ENCODE measurements at regions not wholly inside any gene's neighbourhood (a gene's known extent, or its start where the extent isn't known, plus 50 kb on each side); places are given as distances from the start of the nearest gene placed in this dataset.

DNA sequence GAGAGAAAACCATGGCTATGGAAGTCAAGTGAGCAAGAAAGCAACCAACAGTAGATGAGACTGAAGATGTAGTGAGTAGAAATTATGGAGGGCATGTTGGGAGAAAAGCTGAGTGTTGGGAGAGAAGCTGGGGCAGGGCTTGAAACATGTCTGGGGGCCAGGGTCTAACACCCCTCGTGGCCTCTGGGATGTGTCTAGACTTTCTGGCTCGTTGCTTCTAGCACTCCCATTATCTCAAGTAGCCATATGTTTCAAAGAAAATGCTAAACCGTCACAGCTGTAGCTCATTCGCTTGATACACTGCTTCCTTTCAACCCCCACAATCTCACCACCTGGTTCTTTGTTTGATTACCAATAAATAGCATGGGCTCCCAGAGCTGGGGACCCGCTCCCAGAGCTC lies 83.8 kb upstream of the BCHE start (continued):
- TF ChIP-seq, protein P1, sequence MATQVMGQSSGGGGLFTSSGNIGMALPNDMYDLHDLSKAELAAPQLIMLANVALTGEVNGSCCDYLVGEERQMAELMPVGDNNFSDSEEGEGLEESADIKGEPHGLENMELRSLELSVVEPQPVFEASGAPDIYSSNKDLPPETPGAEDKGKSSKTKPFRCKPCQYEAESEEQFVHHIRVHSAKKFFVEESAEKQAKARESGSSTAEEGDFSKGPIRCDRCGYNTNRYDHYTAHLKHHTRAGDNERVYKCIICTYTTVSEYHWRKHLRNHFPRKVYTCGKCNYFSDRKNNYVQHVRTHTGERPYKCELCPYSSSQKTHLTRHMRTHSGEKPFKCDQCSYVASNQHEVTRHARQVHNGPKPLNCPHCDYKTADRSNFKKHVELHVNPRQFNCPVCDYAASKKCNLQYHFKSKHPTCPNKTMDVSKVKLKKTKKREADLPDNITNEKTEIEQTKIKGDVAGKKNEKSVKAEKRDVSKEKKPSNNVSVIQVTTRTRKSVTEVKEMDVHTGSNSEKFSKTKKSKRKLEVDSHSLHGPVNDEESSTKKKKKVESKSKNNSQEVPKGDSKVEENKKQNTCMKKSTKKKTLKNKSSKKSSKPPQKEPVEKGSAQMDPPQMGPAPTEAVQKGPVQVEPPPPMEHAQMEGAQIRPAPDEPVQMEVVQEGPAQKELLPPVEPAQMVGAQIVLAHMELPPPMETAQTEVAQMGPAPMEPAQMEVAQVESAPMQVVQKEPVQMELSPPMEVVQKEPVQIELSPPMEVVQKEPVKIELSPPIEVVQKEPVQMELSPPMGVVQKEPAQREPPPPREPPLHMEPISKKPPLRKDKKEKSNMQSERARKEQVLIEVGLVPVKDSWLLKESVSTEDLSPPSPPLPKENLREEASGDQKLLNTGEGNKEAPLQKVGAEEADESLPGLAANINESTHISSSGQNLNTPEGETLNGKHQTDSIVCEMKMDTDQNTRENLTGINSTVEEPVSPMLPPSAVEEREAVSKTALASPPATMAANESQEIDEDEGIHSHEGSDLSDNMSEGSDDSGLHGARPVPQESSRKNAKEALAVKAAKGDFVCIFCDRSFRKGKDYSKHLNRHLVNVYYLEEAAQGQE (IDR thresholded peaks at IDR 0.05; ENCODE audit: borderline replicate concordance) = no peak
- TF ChIP-seq, protein P1 (CRISPR knock-in tag; IDR thresholded peaks at IDR 0.05; ENCODE audit: low read depth) = no peak
- TF ChIP-seq MYNN (IDR thresholded peaks at IDR 0.05) (no peak), MYNN (CRISPR knock-in tag; IDR thresholded peaks at IDR 0.05) (no peak), HDAC1 (IDR thresholded peaks at IDR 0.05) (no peak), ILK (tag; IDR thresholded peaks at IDR 0.05; ENCODE audit: borderline replicate concordance, low read depth) (no peak), SETDB1 (IDR thresholded peaks at IDR 0.05; ENCODE audit: low read length) (no peak), CBFA2T2 (conservative IDR thresholded peaks at IDR 0.05) (peak; percentile 82), PHB2 (IDR thresholded peaks at IDR 0.05; ENCODE audit: low read depth) (no peak), TAF9B (IDR thresholded peaks at IDR 0.05; ENCODE audit: partially characterized antibody) (peak; percentile 25)
- TF ChIP-seq, protein P2, sequence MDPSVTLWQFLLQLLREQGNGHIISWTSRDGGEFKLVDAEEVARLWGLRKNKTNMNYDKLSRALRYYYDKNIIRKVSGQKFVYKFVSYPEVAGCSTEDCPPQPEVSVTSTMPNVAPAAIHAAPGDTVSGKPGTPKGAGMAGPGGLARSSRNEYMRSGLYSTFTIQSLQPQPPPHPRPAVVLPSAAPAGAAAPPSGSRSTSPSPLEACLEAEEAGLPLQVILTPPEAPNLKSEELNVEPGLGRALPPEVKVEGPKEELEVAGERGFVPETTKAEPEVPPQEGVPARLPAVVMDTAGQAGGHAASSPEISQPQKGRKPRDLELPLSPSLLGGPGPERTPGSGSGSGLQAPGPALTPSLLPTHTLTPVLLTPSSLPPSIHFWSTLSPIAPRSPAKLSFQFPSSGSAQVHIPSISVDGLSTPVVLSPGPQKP (CRISPR knock-in tag; IDR thresholded peaks at IDR 0.05) = no peak
- TF ChIP-seq, protein P3, sequence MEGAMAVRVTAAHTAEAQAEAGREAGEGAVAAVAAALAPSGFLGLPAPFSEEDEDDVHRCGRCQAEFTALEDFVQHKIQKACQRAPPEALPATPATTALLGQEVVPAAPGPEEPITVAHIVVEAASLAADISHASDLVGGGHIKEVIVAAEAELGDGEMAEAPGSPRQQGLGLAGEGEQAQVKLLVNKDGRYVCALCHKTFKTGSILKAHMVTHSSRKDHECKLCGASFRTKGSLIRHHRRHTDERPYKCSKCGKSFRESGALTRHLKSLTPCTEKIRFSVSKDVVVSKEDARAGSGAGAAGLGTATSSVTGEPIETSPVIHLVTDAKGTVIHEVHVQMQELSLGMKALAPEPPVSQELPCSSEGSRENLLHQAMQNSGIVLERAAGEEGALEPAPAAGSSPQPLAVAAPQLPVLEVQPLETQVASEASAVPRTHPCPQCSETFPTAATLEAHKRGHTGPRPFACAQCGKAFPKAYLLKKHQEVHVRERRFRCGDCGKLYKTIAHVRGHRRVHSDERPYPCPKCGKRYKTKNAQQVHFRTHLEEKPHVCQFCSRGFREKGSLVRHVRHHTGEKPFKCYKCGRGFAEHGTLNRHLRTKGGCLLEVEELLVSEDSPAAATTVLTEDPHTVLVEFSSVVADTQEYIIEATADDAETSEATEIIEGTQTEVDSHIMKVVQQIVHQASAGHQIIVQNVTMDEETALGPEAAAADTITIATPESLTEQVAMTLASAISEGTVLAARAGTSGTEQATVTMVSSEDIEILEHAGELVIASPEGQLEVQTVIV (CRISPR knock-in tag; IDR thresholded peaks at IDR 0.05; ENCODE audit: borderline replicate concordance) = no peak
- TF ChIP-seq, protein P4, sequence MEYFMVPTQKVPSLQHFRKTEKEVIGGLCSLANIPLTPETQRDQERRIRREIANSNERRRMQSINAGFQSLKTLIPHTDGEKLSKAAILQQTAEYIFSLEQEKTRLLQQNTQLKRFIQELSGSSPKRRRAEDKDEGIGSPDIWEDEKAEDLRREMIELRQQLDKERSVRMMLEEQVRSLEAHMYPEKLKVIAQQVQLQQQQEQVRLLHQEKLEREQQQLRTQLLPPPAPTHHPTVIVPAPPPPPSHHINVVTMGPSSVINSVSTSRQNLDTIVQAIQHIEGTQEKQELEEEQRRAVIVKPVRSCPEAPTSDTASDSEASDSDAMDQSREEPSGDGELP (CRISPR knock-in tag; IDR thresholded peaks at IDR 0.05; ENCODE audit: borderline replicate concordance) = peak; percentile 73
- TF ChIP-seq, protein P5, sequence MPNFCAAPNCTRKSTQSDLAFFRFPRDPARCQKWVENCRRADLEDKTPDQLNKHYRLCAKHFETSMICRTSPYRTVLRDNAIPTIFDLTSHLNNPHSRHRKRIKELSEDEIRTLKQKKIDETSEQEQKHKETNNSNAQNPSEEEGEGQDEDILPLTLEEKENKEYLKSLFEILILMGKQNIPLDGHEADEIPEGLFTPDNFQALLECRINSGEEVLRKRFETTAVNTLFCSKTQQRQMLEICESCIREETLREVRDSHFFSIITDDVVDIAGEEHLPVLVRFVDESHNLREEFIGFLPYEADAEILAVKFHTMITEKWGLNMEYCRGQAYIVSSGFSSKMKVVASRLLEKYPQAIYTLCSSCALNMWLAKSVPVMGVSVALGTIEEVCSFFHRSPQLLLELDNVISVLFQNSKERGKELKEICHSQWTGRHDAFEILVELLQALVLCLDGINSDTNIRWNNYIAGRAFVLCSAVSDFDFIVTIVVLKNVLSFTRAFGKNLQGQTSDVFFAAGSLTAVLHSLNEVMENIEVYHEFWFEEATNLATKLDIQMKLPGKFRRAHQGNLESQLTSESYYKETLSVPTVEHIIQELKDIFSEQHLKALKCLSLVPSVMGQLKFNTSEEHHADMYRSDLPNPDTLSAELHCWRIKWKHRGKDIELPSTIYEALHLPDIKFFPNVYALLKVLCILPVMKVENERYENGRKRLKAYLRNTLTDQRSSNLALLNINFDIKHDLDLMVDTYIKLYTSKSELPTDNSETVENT (CRISPR knock-in tag; IDR thresholded peaks at IDR 0.05) = no peak

Data from K562 (cell line).